Endothelial cell (in vitro differentiated cells): ENCODE measurements at regions not wholly inside any gene's neighbourhood (a gene's known extent, or its start where the extent isn't known, plus 50 kb on each side); places are given as distances from the start of the nearest gene placed in this dataset.

Experiments
- DNase-seq: peaks from one replicate; pipeline ENCODE4 v3.0.0; 2021; ENCODE audit warnings: low spot score
- H3K27ac Mint-ChIP-seq: one replicate; pipeline ENCODE4 v1.8.0; 2021; ENCODE audit warnings: mixed read lengths, inconsistent platforms; ENCODE audit not compliant: unreplicated experiment
- H3K27me3 Mint-ChIP-seq: one replicate; pipeline ENCODE4 v1.8.0; 2021; ENCODE audit warnings: mild to moderate bottlenecking, moderate library complexity, mixed read lengths, inconsistent platforms; ENCODE audit not compliant: unreplicated experiment
- H3K36me3 Mint-ChIP-seq: one replicate; pipeline ENCODE4 v1.8.0; 2021; ENCODE audit warnings: mild to moderate bottlenecking, low read depth, mixed read lengths, inconsistent platforms; ENCODE audit not compliant: unreplicated experiment
- H3K4me1 Mint-ChIP-seq: one replicate; pipeline ENCODE4 v1.8.0; 2021; ENCODE audit warnings: mild to moderate bottlenecking, mixed read lengths, inconsistent platforms; ENCODE audit not compliant: unreplicated experiment
- H3K4me3 Mint-ChIP-seq: one replicate; pipeline ENCODE4 v1.8.0; 2021; ENCODE audit warnings: mild to moderate bottlenecking, mixed read lengths, inconsistent platforms; ENCODE audit not compliant: unreplicated experiment
- H3K9me3 Mint-ChIP-seq: one replicate; pipeline ENCODE4 v1.8.0; 2021; ENCODE audit warnings: mixed read lengths, inconsistent platforms; ENCODE audit not compliant: unreplicated experiment
- CTCF ChIP-seq: fragments of 200-600 bp; sonication (generic); IDR thresholded peaks from one replicate; pipeline ENCODE4 v1.5.0; 2021; ENCODE audit warnings: antibody characterized with exemption; ENCODE audit not compliant: unreplicated experiment

- peaks cover 2% of the 10 kb centered on the region for H3K27me3 Mint-ChIP-seq
- TF ChIP-seq CTCF = no peak
- no peaks in the 10 kb centered on the region for H3K36me3 Mint-ChIP-seq
- H3K27ac Mint-ChIP-seq = no peak overlapping the region
- peaks cover 7% of the 10 kb centered on the region for H3K4me1 Mint-ChIP-seq
- H3K9me3 Mint-ChIP-seq = no peaks in the 10 kb centered on the region
- no peak for DNase-seq
- H3K4me3 Mint-ChIP-seq = no peak overlapping the region
Observed at GRCh38 chr13:82664183-82664582, 1218.1 kb downstream of the SLITRK1 start.

- peaks cover 2% of the 10 kb centered on the region for H3K27me3 Mint-ChIP-seq
- H3K4me1 Mint-ChIP-seq = peaks cover 7% of the 10 kb centered on the region
- H3K9me3 Mint-ChIP-seq = no peaks in the 10 kb centered on the region
- no peaks in the 10 kb centered on the region for H3K36me3 Mint-ChIP-seq
- no peak for TF ChIP-seq CTCF
- H3K27ac Mint-ChIP-seq = no peak overlapping the region
- no peak for DNase-seq
- H3K4me3 Mint-ChIP-seq = no peak overlapping the region
Observed at GRCh38 chr13:82661126-82661525, 1221.1 kb downstream of the SLITRK1 start.

GRCh38 chr13:82658811-82659210, 1223.5 kb downstream of the SLITRK1 start:
- H3K36me3 Mint-ChIP-seq = no peaks in the 10 kb centered on the region

GRCh38 chr13:82657471-82657870, 1224.8 kb downstream of the SLITRK1 start:
- H3K36me3 Mint-ChIP-seq = no peaks in the 10 kb centered on the region
- no peak for TF ChIP-seq CTCF
- no peaks in the 10 kb centered on the region for H3K9me3 Mint-ChIP-seq
- peaks cover 2% of the 10 kb centered on the region for H3K27me3 Mint-ChIP-seq
- no peak overlapping the region for H3K4me3 Mint-ChIP-seq
- H3K4me1 Mint-ChIP-seq = peaks cover 7% of the 10 kb centered on the region
- DNase-seq = no peak
- H3K27ac Mint-ChIP-seq = no peak overlapping the region

More at GRCh38 chr13:82658811-82659210, 1223.5 kb downstream of the SLITRK1 start:
- no peaks in the 10 kb centered on the region for H3K9me3 Mint-ChIP-seq
- no peak for DNase-seq
- no peak overlapping the region for H3K27ac Mint-ChIP-seq
- TF ChIP-seq CTCF = no peak
- peaks cover 2% of the 10 kb centered on the region for H3K27me3 Mint-ChIP-seq
- peaks cover 7% of the 10 kb centered on the region for H3K4me1 Mint-ChIP-seq
- H3K4me3 Mint-ChIP-seq = no peak overlapping the region

GRCh38 chr13:82654861-82655855, 1227.1 kb downstream of the SLITRK1 start:
- H3K4me3 Mint-ChIP-seq = no peak overlapping the region
- no peaks in the 10 kb centered on the region for H3K4me1 Mint-ChIP-seq
- no peak overlapping the region for H3K27ac Mint-ChIP-seq
- H3K36me3 Mint-ChIP-seq = no peaks in the 10 kb centered on the region
- no peak for DNase-seq
- H3K27me3 Mint-ChIP-seq = no peaks in the 10 kb centered on the region
- H3K9me3 Mint-ChIP-seq = no peaks in the 10 kb centered on the region
- no peak for TF ChIP-seq CTCF
